Osteoblast (primary cell): ENCODE measurements at regions not wholly inside any gene's neighbourhood (a gene's known extent, or its start where the extent isn't known, plus 50 kb on each side); places are given as distances from the start of the nearest gene placed in this dataset.

ENCODE experiments used
- DNase-seq: peaks from one replicate; pipeline ENCODE4 v3.0.0; 2011; ENCODE audit warnings: low spot score, mixed read lengths; ENCODE audit not compliant: insufficient read length; ENCODE audit errors: missing footprints
- H2AFZ ChIP-seq: 2 replicates; pipeline ENCODE4 v1.6.0; 2011; ENCODE audit warnings: mild to moderate bottlenecking, low read length
- H3K27ac ChIP-seq: 2 replicates; pipeline ENCODE4 v1.5.1; 2011; ENCODE audit warnings: mild to moderate bottlenecking, low read depth, low read length, moderate library complexity
- H3K27me3 ChIP-seq: 2 replicates; pipeline ENCODE4 v1.6.0; 2012; ENCODE audit warnings: mild to moderate bottlenecking, control low read depth, inconsistent platforms, low read length, moderate library complexity; ENCODE audit not compliant: insufficient read depth
- H3K36me3 ChIP-seq: 2 replicates; pipeline ENCODE4 v1.5.1; 2011; ENCODE audit warnings: mild to moderate bottlenecking, low read length, control low read depth, moderate library complexity; ENCODE audit not compliant: insufficient read depth
- H3K4me1 ChIP-seq: 2 replicates; pipeline ENCODE4 v1.5.1; 2011; ENCODE audit warnings: mild to moderate bottlenecking, low read length, control low read depth, moderate library complexity; ENCODE audit not compliant: insufficient read depth
- H3K4me2 ChIP-seq: 2 replicates; pipeline ENCODE4 v1.6.0; 2011; ENCODE audit warnings: mild to moderate bottlenecking, low read length; ENCODE audit not compliant: insufficient read depth
- H3K4me3 ChIP-seq: fragments of 200-600 bp; sonication (generic); 3 replicates; pipeline ENCODE4 v1.5.1; 2012; ENCODE audit warnings: mild to moderate bottlenecking, low read length, inconsistent platforms; ENCODE audit not compliant: insufficient read depth
- H3K79me2 ChIP-seq: 2 replicates; pipeline ENCODE4 v1.6.0; 2012; ENCODE audit warnings: mild to moderate bottlenecking, low read length, control low read depth, inconsistent platforms; ENCODE audit not compliant: insufficient read depth
- H3K9me3 ChIP-seq: 2 replicates; pipeline ENCODE4 v1.5.1; 2011; ENCODE audit warnings: low read depth, low read length, control low read depth
- H4K20me1 ChIP-seq: 2 replicates; pipeline ENCODE4 v1.6.0; 2012; ENCODE audit warnings: mild to moderate bottlenecking, low read length, control low read depth; ENCODE audit not compliant: insufficient read depth
- CTCF ChIP-seq: IDR thresholded peaks from 2 replicates; pipeline ENCODE4 v1.5.1; 2011; ENCODE audit warnings: mild to moderate bottlenecking, low read depth, low read length, moderate library complexity; ENCODE audit errors: extremely low read depth

GRCh38 chr5:13251623-13252376 lies 692.7 kb downstream of the DNAH5 start:
- H3K36me3 ChIP-seq = no peaks in the 10 kb centered on the region
- no peaks in the 10 kb centered on the region for H3K79me2 ChIP-seq
- H3K27me3 ChIP-seq = no peaks in the 10 kb centered on the region
- H3K4me3 ChIP-seq = no peak overlapping the region
- no peak for TF ChIP-seq CTCF
- DNase-seq = no peak
- H2AFZ ChIP-seq = no peak overlapping the region
- no peaks in the 10 kb centered on the region for H3K4me1 ChIP-seq
- H4K20me1 ChIP-seq = no peaks in the 10 kb centered on the region
- no peak overlapping the region for H3K4me2 ChIP-seq
- H3K9me3 ChIP-seq = no peaks in the 10 kb centered on the region
- H3K27ac ChIP-seq = no peak overlapping the region

- Histone ChIP-seq H3K36me3 (no peaks in the 10 kb centered on the region), H2AFZ (no peak overlapping the region), H4K20me1 (no peaks in the 10 kb centered on the region), H3K4me3 (no peak overlapping the region), H3K9me3 (no peaks in the 10 kb centered on the region), H3K4me2 (no peak overlapping the region), H3K27me3 (no peaks in the 10 kb centered on the region), H3K27ac (no peak overlapping the region), H3K4me1 (no peaks in the 10 kb centered on the region), H3K79me2 (no peaks in the 10 kb centered on the region)
- no peak for DNase-seq
- no peak for TF ChIP-seq CTCF
Measured at GRCh38 chr5:13250464-13251291, 693.8 kb downstream of the DNAH5 start.

DNA sequence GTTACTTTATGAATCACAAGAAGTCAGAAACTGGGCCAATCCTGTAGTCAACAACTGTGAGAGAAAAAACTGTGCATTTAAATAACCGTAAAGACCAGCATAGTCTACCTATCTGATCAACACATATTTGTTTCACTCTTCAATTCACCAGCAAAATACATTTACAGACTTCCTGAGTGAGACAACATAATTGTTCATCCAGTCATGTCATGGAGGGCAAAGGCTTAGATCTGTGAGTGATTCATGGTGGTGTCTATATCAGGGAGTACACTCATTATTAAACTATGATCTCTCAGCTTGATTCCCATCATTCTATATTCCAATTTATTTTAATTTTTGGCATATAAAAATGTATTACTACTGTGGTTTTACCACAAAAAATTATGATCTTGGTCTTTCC lies 694.6 kb downstream of the DNAH5 start:
- no peak overlapping the region for H3K4me2 ChIP-seq
- no peaks in the 10 kb centered on the region for H3K36me3 ChIP-seq
- H4K20me1 ChIP-seq = no peaks in the 10 kb centered on the region
- H3K4me1 ChIP-seq = no peaks in the 10 kb centered on the region
- no peaks in the 10 kb centered on the region for H3K27me3 ChIP-seq
- H2AFZ ChIP-seq = no peak overlapping the region
- no peak overlapping the region for H3K4me3 ChIP-seq
- no peaks in the 10 kb centered on the region for H3K9me3 ChIP-seq
- no peak for DNase-seq
- no peaks in the 10 kb centered on the region for H3K79me2 ChIP-seq
- no peak overlapping the region for H3K27ac ChIP-seq
- TF ChIP-seq CTCF = no peak

DNA sequence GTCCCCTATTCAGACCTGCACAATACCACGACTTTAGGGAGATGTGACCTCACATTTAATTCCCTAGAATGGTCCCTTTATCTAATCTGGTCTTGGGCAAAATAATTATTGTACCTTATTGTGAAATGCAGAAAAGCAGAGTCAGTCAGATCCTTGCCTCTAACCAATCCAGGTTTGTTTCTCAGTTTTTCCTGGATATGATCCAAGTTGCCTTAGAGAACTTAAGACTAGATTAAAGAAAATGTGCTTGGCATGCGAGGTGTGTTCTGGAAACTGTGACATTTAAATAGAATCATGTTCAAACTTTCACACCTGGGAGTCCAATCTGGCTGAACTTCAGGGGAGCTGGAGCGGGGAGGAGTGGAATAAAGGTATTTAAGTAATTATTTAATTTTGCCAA lies 696.2 kb downstream of the DNAH5 start:
- no peaks in the 10 kb centered on the region for H4K20me1 ChIP-seq
- no peak for TF ChIP-seq CTCF
- no peak overlapping the region for H2AFZ ChIP-seq
- no peaks in the 10 kb centered on the region for H3K27me3 ChIP-seq
- no peaks in the 10 kb centered on the region for H3K4me1 ChIP-seq
- H3K36me3 ChIP-seq = no peaks in the 10 kb centered on the region
- H3K79me2 ChIP-seq = no peaks in the 10 kb centered on the region
- no peak overlapping the region for H3K27ac ChIP-seq
- H3K9me3 ChIP-seq = no peaks in the 10 kb centered on the region
- DNase-seq = no peak
- no peak overlapping the region for H3K4me3 ChIP-seq
- H3K4me2 ChIP-seq = no peak overlapping the region
